ENCODE measurements at regions not wholly inside any gene's neighbourhood (a gene's known extent, or its start where the extent isn't known, plus 50 kb on each side); places are given as distances from the start of the nearest gene placed in this dataset.
"Not testable (repeated sequence)": the region's sequence is repeated elsewhere in the genome, so short reads cannot be mapped to it uniquely, and the experiment has no call there.

- Histone ChIP-seq H3K27me3 (ENCODE audit: control insufficient read depth, insufficient read depth, low read length) (no peaks in the 10 kb centered on the region), H3K36me3 (ENCODE audit: control insufficient read depth, insufficient read depth, low read length) (no peaks in the 10 kb centered on the region), H3K4me3 (ENCODE audit: low read depth, low read length) (no peak overlapping the region)
- DNase-seq (ENCODE audit: low read depth) = no peak
- TF ChIP-seq CTCF (IDR thresholded peaks at IDR 0.05; ENCODE audit: insufficient read depth, low read length, poor library complexity, severe bottlenecking) = no peak
Measured at GRCh38 chr7:106499897-106500296, 161.1 kb downstream of the CCDC71L start.

- DNase-seq (ENCODE audit: low read depth); H3K27me3 ChIP-seq (ENCODE audit: control insufficient read depth, insufficient read depth, low read length); H3K4me3 ChIP-seq (ENCODE audit: low read depth, low read length); H3K36me3 ChIP-seq (ENCODE audit: control insufficient read depth, insufficient read depth, low read length): not testable (repeated sequence)
Measured at GRCh38 chr7:106498005-106498404, 163.0 kb downstream of the CCDC71L start.

DNA sequence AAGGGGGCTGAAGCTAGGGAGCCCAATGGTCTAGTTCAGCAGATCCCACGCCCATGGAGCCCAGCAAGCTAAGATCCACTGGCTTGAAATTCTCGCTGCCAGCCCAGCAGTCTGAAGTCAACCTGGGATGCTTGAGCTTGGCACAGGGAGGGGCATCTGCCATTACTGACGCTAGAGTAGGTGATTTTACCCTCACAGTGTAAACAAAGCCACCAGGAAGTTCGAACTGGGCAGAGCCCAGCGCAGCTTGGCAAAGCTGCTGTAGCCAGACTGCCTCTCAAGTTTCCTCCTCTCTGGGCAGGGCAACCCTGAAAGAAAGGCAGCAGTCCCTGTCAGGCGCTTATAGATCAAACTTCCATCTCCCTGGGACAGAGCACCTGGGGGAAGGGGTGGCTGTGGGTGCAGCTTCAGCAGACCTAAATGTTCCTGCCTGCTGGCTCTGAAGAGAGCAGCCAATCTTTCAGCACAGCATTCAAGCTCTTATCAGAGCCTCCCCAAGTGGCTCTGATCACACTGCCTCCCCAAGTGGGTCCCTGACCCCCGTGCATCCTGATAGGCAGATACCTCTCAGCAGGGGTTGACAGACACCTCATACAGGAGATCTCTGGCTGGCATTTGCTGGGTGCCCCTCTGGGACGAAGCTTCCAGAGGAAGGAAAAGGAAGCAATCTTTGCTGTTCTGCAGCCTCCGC, 167.8 kb downstream of the CCDC71L start:
- no peak overlapping the region for H3K4me3 ChIP-seq (ENCODE audit: low read depth, low read length)
- no peak for TF ChIP-seq CTCF (IDR thresholded peaks at IDR 0.05; ENCODE audit: insufficient read depth, low read length, poor library complexity, severe bottlenecking)
- H3K27me3 ChIP-seq (ENCODE audit: control insufficient read depth, insufficient read depth, low read length) = no peaks in the 10 kb centered on the region
- H3K36me3 ChIP-seq (ENCODE audit: control insufficient read depth, insufficient read depth, low read length) = no peaks in the 10 kb centered on the region
- DNase-seq (ENCODE audit: low read depth) = no peak

GRCh38 chr7:106488465-106488864, 172.5 kb downstream of the CCDC71L start:
- Histone ChIP-seq H3K36me3 (ENCODE audit: control insufficient read depth, insufficient read depth, low read length) (no peaks in the 10 kb centered on the region), H3K27me3 (ENCODE audit: control insufficient read depth, insufficient read depth, low read length) (no peaks in the 10 kb centered on the region), H3K4me3 (ENCODE audit: low read depth, low read length) (no peak overlapping the region)
- DNase-seq (ENCODE audit: low read depth) = no peak
- no peak for TF ChIP-seq CTCF (IDR thresholded peaks at IDR 0.05; ENCODE audit: insufficient read depth, low read length, poor library complexity, severe bottlenecking)

DNA sequence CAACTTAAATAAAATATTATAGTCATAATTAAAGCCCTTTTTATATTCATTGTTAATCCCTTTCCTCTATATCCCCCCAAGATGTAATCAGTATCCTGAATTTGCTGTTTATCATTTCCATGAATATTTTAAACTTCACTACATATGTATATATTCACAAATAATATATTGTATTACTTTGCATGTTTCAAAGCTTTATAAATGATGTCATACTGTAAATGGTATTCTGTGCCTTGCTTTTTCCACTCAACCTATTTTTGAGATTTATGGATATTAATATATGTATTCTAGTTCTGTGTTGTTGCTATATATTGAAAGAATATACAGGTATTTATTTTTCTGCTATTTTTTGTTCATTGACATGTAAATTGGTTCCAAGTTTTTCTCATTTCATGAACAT, 173.1 kb downstream of the CCDC71L start:
- no peak for DNase-seq (ENCODE audit: low read depth)
- H3K36me3 ChIP-seq (ENCODE audit: control insufficient read depth, insufficient read depth, low read length) = no peaks in the 10 kb centered on the region
- H3K27me3 ChIP-seq (ENCODE audit: control insufficient read depth, insufficient read depth, low read length) = no peaks in the 10 kb centered on the region
- no peak for TF ChIP-seq CTCF (IDR thresholded peaks at IDR 0.05; ENCODE audit: insufficient read depth, low read length, poor library complexity, severe bottlenecking)
- no peak overlapping the region for H3K4me3 ChIP-seq (ENCODE audit: low read depth, low read length)

- no peak overlapping the region for H3K4me3 ChIP-seq (ENCODE audit: low read depth, low read length)
- peak; percentile 93 for DNase-seq (ENCODE audit: low read depth)
Measured at GRCh38 chr7:106486331-106486730, 174.6 kb downstream of the CCDC71L start.

More at GRCh38 chr7:106486331-106486730, 174.6 kb downstream of the CCDC71L start:
- TF ChIP-seq CTCF (IDR thresholded peaks at IDR 0.05; ENCODE audit: insufficient read depth, low read length, poor library complexity, severe bottlenecking) = no peak
- no peaks in the 10 kb centered on the region for H3K36me3 ChIP-seq (ENCODE audit: control insufficient read depth, insufficient read depth, low read length)
- no peaks in the 10 kb centered on the region for H3K27me3 ChIP-seq (ENCODE audit: control insufficient read depth, insufficient read depth, low read length)

Measured in kidney epithelial cell (primary cell).